Coronary artery (tissue), 2 donors: ENCODE measurements at regions not wholly inside any gene's neighbourhood (a gene's known extent, or its start where the extent isn't known, plus 50 kb on each side); places are given as distances from the start of the nearest gene placed in this dataset.

Experiments
- DNase-seq: peaks from one replicate; pipeline ENCODE4 v3.0.0-alpha.2; 2017; ENCODE audit warnings: low spot score
- H3K27ac ChIP-seq, 2 donors: fragments of 200-600 bp; sonication (generic); one replicate each; pipeline ENCODE4 v1.5.1; 2016 to 2019
- H3K4me3 ChIP-seq: fragments of 200-600 bp; sonication (generic); 2 replicates; pipeline ENCODE4 v1.5.1; 2016; ENCODE audit warnings: mild to moderate bottlenecking, moderate library complexity
- TF ChIP-seq, protein P1 (sequence below): fragments of 200-600 bp; sonication (generic); IDR thresholded peaks from one replicate; pipeline ENCODE4 v1.5.1; 2019; ENCODE audit warnings: antibody characterized with exemption

DNA sequence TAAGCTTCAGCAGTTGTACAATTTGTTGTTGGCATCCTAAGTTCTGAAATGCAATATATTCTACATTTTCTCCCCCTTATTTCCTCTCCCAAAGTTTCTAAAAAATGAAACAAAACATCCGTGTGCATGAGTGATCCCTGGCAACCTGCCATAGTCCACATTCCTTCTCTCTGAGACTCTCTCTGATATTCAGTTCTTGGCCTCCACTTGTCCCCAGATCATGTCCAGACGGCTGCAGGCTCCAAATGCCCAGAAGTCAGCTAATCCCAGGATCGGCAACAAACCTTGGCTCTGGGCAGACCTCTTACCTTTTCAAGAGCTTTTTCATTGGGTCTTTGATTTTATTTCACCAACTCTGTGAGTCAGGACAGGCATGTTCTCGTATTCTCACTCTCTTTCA, 187.8 kb downstream of the ETS2 start:
- TF ChIP-seq, protein P1, sequence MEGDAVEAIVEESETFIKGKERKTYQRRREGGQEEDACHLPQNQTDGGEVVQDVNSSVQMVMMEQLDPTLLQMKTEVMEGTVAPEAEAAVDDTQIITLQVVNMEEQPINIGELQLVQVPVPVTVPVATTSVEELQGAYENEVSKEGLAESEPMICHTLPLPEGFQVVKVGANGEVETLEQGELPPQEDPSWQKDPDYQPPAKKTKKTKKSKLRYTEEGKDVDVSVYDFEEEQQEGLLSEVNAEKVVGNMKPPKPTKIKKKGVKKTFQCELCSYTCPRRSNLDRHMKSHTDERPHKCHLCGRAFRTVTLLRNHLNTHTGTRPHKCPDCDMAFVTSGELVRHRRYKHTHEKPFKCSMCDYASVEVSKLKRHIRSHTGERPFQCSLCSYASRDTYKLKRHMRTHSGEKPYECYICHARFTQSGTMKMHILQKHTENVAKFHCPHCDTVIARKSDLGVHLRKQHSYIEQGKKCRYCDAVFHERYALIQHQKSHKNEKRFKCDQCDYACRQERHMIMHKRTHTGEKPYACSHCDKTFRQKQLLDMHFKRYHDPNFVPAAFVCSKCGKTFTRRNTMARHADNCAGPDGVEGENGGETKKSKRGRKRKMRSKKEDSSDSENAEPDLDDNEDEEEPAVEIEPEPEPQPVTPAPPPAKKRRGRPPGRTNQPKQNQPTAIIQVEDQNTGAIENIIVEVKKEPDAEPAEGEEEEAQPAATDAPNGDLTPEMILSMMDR: no peak
- H3K4me3 ChIP-seq: no peak overlapping the region
- H3K27ac ChIP-seq: peak overlapping the region; percentile 12 to 77
- no peak for DNase-seq

DNA sequence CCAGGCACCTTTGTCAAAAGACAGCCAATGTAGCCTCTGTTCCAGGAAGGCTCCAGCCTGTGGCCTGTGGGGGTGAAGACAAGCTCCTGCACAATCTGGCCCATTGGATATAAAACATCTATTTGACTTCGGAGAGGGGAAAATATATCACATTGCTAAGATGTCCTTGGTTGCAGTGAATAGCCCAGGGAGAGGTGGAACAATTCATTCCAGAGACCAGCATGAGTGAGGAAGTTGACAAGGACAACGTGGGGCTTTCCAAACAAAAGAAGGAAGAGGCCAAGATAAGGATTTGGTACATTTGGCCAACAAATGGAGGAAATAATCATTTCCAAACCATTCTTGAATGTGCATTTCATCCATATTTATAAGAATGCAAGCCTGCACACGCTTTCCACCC, 187.0 kb downstream of the ETS2 start:
- peak overlapping the region; percentile 22 to 77 for H3K27ac ChIP-seq
- TF ChIP-seq, protein P1: no peak
- no peak for DNase-seq
- no peak overlapping the region for H3K4me3 ChIP-seq

DNA sequence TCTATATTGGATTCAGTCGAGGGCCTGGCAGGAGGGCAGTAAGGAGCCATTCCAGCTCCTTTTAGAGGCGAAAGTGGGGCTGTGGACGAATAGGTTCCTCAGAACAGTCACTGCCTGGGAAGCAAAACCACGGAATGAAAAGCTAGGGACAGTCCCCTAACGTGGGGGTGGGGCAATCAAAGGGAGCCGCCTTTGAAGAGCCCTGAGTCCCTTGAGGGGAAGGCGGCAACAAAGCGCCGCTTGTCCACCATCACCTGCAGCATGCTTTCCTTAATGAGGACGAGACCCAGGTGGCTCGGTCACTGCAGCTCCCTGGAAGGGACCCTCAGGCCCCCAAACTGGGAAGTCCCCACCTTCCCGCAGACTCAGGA, 184.7 kb downstream of the ETS2 start:
- TF ChIP-seq, protein P1: no peak
- H3K27ac ChIP-seq: no peak overlapping the region
- DNase-seq: no peak
- H3K4me3 ChIP-seq: no peak overlapping the region

DNA sequence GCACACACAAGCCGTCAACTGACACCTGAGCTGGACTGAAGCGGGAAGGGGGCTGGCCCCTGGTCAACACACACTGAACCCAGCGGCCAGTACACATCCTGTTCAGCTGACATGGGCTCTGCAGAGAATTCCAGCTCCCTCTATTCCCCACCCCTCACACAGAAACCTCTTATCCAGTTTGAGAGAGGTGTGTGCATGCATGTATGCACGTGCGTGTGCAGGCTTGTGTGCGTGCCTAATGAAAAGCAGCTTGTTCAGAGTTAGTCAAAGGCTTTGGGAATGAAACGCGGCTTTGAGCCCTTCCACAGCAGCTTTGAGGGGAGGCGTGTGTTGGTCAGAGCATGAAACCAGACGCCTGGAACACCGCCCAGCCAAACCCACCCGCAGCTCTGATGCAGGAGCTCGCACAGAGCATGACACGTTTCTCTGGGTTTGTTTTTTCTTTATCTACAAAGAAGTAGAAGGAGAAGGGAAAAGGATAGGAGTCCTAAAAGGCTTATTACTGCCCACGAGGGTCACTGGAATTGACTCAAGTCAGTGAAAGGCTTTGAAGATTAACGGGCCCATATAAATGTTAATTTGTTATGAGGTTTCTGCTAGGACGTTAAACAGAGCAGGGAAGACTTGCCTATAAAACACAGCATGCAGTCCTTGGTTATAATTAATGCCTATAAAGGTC, 184.2 kb downstream of the ETS2 start:
- no peak for DNase-seq
- TF ChIP-seq, protein P1: no peak
- H3K4me3 ChIP-seq: no peak overlapping the region
- no peak overlapping the region for H3K27ac ChIP-seq

DNA sequence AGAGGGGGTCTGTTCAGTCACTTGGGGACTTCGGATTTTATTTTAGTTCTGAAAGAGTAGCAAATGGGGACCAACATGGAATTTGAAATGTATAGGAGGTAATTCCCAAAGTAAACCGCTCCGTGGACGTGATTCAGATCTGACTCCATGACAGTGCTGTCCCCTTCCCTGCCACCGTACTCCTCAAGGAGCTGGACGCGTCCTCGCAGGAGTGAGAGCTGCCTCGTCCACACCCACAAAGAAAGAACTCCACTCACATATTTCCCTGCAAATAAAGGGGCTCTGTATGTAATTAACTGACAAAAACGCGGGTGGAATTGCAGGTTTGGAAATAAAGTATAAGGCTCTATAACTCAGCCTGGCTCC, 183.6 kb downstream of the ETS2 start:
- TF ChIP-seq, protein P1: no peak
- no peak overlapping the region for H3K27ac ChIP-seq
- no peak overlapping the region for H3K4me3 ChIP-seq
- no peak for DNase-seq

DNA sequence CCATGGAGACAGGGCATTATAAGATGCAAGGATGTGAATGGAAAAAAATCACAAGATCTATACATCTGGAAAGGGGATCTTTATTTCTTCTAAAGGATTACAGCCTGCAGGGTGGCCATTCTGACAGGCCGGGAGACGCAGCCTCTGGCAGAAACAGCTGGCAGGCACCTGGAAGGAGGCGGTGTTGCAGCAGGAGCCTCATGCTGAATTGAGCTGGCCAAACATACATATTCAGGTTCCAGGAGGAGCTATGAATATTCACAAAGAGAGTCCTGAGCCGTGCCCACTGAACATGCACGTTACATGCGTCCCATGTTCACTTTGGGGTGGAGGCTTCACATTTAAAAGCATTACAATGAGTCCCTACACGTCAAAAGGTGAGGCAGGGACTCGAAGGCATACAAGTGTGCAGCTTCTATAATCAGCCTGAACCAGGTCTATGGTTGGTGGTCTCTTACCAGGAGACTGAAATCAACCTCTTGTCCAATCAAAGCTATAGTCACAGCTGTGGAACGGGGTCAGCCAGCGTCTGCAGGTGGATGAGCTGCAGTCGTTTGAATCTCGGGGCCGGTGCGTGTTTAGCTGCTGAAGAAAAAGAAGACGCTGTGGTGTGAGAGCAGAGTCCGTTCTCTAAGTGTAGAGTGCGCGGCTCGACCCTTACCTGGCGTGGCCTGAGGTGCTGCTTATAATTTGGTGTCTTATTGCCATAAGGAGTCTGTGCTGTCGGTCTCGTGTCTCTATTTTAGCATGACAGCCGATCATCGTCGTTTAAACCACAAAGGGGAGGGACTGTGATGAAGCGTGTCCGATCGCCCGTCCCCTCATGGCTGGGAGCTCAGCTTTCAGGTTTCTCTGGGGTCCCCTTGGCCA, 183.0 kb downstream of the ETS2 start:
- H3K4me3 ChIP-seq: no peak overlapping the region
- DNase-seq: no peak
- H3K27ac ChIP-seq: no peak overlapping the region
- TF ChIP-seq, protein P1: no peak
